HCT116 (cell line): ENCODE measurements at regions not wholly inside any gene's neighbourhood (a gene's known extent, or its start where the extent isn't known, plus 50 kb on each side); places are given as distances from the start of the nearest gene placed in this dataset.

Experiments
- ATAC-seq: fragments of 200-7000 bp; cut with Tn5 transposase; 2 replicates; pipeline ENCODE4 v1.9.1; 2020; ENCODE audit warnings: mild to moderate bottlenecking, moderate library complexity
- BruUV-seq: library from RNA; stranded (reverse); fragments of 400-500 nt; replicated peaks from 2 replicates; lab custom pipeline; 2021; lab: Mats Ljungman, UMichigan
- CTCF ChIA-PET: fragments of 300-600 bp; sonication (Branson Sonifier 250); formaldehyde crosslinking; loops from one replicate; lab custom pipeline; 2021; ENCODE audit warnings: antibody characterized with exemption; lab: Charles Lee
- POLR2A ChIA-PET: fragments of 300-600, 350-600 bp; sonication (Branson Sonifier 250); formaldehyde crosslinking; loops from one replicate; lab custom pipeline; 2021; ENCODE audit warnings: antibody characterized with exemption; lab: Charles Lee
- RAD21 ChIA-PET, 2 experiments: fragments of 300-600 bp; sonication (Branson Sonifier 250); formaldehyde crosslinking; loops; one replicate each; lab custom pipeline; 2023; ENCODE audit warnings: low total read pairs in 2 of 2; ENCODE audit not compliant: uncharacterized antibody in 2 of 2, unreplicated experiment in 2 of 2, low non-redundant PET in 1 of 2; lab: Charles Lee
- DNase-seq: peaks from one replicate; pipeline ENCODE4 v3.0.0-alpha.2; 2010; ENCODE audit warnings: low read depth, low spot score
- H2AFZ ChIP-seq: fragments of 200-600 bp; shearing (Covaris generic), sonication (generic); 2 replicates; pipeline ENCODE4 v1.6.1; 2017; ENCODE audit warnings: low read depth, mixed run types, mixed read lengths, antibody characterized with exemption, low read length; ENCODE audit not compliant: poor library complexity, severe bottlenecking
- H3K27ac ChIP-seq: 2 replicates; pipeline ENCODE4 v1.5.1; 2012; ENCODE audit warnings: low read depth, low read length
- H3K27me3 ChIP-seq: fragments of 200-600 bp; sonication (generic); 2 replicates; pipeline ENCODE4 v1.6.1; 2016; ENCODE audit warnings: mixed run types, low read length, mixed read lengths; ENCODE audit not compliant: insufficient read depth
- H3K36me3 ChIP-seq, 2 experiments: fragments of 200-500 bp in 1 of 2; fragments of 200-600 bp in 1 of 2; sonication (Bioruptor generic) in 1 of 2; sonication (generic) in 1 of 2; 2 replicates each; pipeline versions ENCODE4 v1.5.1 to v1.6.1; 2014 to 2016; ENCODE audit warnings: low read length in 2 of 2, inconsistent platforms in 1 of 2, mixed read lengths in 1 of 2, mixed run types in 1 of 2; ENCODE audit not compliant: insufficient read depth in 2 of 2, control insufficient read depth in 1 of 2
- H3K4me1 ChIP-seq, 2 experiments: fragments of 200-600 bp in 1 of 2; sonication (generic) in 1 of 2; 2 replicates each; pipeline versions ENCODE4 v1.5.1 to v1.6.1; 2012 to 2017; ENCODE audit warnings: low read length in 2 of 2, inconsistent platforms in 1 of 2, mild to moderate bottlenecking in 1 of 2, mixed read lengths in 1 of 2, mixed run types in 1 of 2, moderate library complexity in 1 of 2; ENCODE audit not compliant: insufficient read depth in 2 of 2, control insufficient read depth in 1 of 2
- H3K4me2 ChIP-seq: fragments of 200-600 bp; sonication (generic); 2 replicates; pipeline ENCODE4 v1.6.1; 2017; ENCODE audit warnings: mixed run types, low read length, mixed read lengths
- H3K4me3 ChIP-seq, 2 experiments: fragments of 200-600 bp in 1 of 2; sonication (generic) in 1 of 2; replicated peaks in 1 of 2; 2 replicates each; pipeline ENCODE4 v1.5.1; 2011 to 2016; ENCODE audit warnings: low read length in 2 of 2, control low read depth in 1 of 2, low read depth in 1 of 2, mild to moderate bottlenecking in 1 of 2, mixed read lengths in 1 of 2, mixed run types in 1 of 2
- H3K79me2 ChIP-seq: fragments of 200-600 bp; sonication (generic); 2 replicates; pipeline ENCODE4 v1.6.1; 2017; ENCODE audit warnings: mild to moderate bottlenecking, mixed run types, low read length, moderate library complexity, mixed read lengths; ENCODE audit not compliant: insufficient read depth
- H3K9ac ChIP-seq: fragments of 200-600 bp; sonication (generic); 2 replicates; pipeline ENCODE4 v1.6.1; 2016; ENCODE audit warnings: low read length, mixed read lengths
- H3K9me2 ChIP-seq: fragments of 200-600 bp; sonication (generic), shearing (Covaris generic); 2 replicates; pipeline ENCODE4 v1.6.1; 2017; ENCODE audit warnings: mixed run types, mild to moderate bottlenecking, moderate library complexity; ENCODE audit not compliant: insufficient read depth
- H3K9me3 ChIP-seq, 2 experiments: fragments of 200-500 bp in 1 of 2; fragments of 200-600 bp in 1 of 2; sonication (Bioruptor generic) in 1 of 2; sonication (generic) in 1 of 2; 2 replicates each; pipeline ENCODE4 v1.6.1; 2014 to 2017; ENCODE audit warnings: low read length in 2 of 2, mixed read lengths in 2 of 2, inconsistent platforms in 1 of 2, low read depth in 1 of 2, mild to moderate bottlenecking in 1 of 2, mixed run types in 1 of 2, moderate library complexity in 1 of 2; ENCODE audit not compliant: control insufficient read depth in 1 of 2, insufficient read depth in 1 of 2
- H4K20me1 ChIP-seq: fragments of 200-600 bp; sonication (generic), shearing (Covaris generic); 2 replicates; pipeline ENCODE4 v1.6.1; 2017; ENCODE audit warnings: mixed run types, mild to moderate bottlenecking, moderate library complexity; ENCODE audit not compliant: insufficient read depth
- SIN3A ChIP-seq: IDR thresholded peaks from 2 replicates; pipeline ENCODE4 v1.6.1; 2012; ENCODE audit warnings: low read depth
- TCF7L2 ChIP-seq: IDR thresholded peaks from 2 replicates; pipeline ENCODE4 v1.7.0; 2011; ENCODE audit warnings: borderline replicate concordance, inconsistent platforms; ENCODE audit not compliant: insufficient read depth, insufficient read length; ENCODE audit errors: extremely low read depth
- ZNF274 ChIP-seq: fragments of 200-500 bp; sonication (Bioruptor generic); IDR thresholded peaks from 2 replicates; pipeline ENCODE4 v1.6.1; 2014; ENCODE audit warnings: mild to moderate bottlenecking, low read depth, low read length, inconsistent platforms
- intact Hi-C: fragments of 100-400 bp; cut with micrococcal nuclease; formaldehyde crosslinking; loops from 2 replicates; pipeline ENCODE4 v1.10.0; 2022
- TF ChIP-seq, protein P1 (sequence below): IDR thresholded peaks from 2 replicates; pipeline ENCODE4 v1.6.1; 2012; ENCODE audit warnings: low read depth

DNA sequence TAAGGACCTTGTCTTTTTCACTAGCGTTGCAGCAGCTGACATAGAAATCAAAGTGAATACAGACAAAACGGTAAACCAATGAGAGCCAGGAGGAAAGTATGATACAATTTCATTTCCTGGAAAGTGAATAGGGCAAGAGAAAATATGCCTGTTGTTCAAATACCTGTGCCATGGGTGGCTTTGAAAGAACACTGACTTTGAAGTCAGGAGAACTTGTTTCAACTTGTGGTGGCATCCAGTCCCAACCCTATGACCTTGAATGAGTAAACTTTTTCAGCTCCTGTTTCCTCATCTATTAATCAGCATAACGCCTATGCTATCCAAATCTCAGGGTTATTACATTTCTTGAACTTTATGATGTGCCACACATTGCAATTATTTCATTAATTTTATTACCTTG, 173.7 kb upstream of the HS3ST3A1 start:
- no peak for ATAC-seq
- no TSS peak for BruUV-seq

More for the DNA sequence above, 173.7 kb upstream of the HS3ST3A1 start:
- H3K4me3 ChIP-seq = no peak overlapping the region
- no peak overlapping the region for H3K4me2 ChIP-seq
- H3K27me3 ChIP-seq = no peaks in the 10 kb centered on the region
- intact Hi-C loops = no loop called here
- no peak overlapping the region for H3K9ac ChIP-seq
- H2AFZ ChIP-seq = no peak overlapping the region
- ChIA-PET CTCF (no interaction called here), RAD21 (no interaction called here), POLR2A (interaction anchor here (1.4 kb wide), 1 partner anchor 10 kb away, joined by 3 read pairs; no protein-coding TSS in a partner anchor)
- TF ChIP-seq, protein P1, sequence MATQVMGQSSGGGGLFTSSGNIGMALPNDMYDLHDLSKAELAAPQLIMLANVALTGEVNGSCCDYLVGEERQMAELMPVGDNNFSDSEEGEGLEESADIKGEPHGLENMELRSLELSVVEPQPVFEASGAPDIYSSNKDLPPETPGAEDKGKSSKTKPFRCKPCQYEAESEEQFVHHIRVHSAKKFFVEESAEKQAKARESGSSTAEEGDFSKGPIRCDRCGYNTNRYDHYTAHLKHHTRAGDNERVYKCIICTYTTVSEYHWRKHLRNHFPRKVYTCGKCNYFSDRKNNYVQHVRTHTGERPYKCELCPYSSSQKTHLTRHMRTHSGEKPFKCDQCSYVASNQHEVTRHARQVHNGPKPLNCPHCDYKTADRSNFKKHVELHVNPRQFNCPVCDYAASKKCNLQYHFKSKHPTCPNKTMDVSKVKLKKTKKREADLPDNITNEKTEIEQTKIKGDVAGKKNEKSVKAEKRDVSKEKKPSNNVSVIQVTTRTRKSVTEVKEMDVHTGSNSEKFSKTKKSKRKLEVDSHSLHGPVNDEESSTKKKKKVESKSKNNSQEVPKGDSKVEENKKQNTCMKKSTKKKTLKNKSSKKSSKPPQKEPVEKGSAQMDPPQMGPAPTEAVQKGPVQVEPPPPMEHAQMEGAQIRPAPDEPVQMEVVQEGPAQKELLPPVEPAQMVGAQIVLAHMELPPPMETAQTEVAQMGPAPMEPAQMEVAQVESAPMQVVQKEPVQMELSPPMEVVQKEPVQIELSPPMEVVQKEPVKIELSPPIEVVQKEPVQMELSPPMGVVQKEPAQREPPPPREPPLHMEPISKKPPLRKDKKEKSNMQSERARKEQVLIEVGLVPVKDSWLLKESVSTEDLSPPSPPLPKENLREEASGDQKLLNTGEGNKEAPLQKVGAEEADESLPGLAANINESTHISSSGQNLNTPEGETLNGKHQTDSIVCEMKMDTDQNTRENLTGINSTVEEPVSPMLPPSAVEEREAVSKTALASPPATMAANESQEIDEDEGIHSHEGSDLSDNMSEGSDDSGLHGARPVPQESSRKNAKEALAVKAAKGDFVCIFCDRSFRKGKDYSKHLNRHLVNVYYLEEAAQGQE = no peak
- TF ChIP-seq SIN3A = no peak
- peak; percentile 82 for TF ChIP-seq TCF7L2
- no peak for TF ChIP-seq ZNF274
- H3K27ac ChIP-seq = no peak overlapping the region
- H3K4me1 ChIP-seq = no peaks in the 10 kb centered on the region
- H3K9me3 ChIP-seq = no peaks in the 10 kb centered on the region
- no peaks in the 10 kb centered on the region for H4K20me1 ChIP-seq
- DNase-seq = no peak
- H3K9me2 ChIP-seq = no peaks in the 10 kb centered on the region
- no peaks in the 10 kb centered on the region for H3K36me3 ChIP-seq
- no peaks in the 10 kb centered on the region for H3K79me2 ChIP-seq
